Adrenal gland (tissue), 9 donors: ENCODE measurements at regions not wholly inside any gene's neighbourhood (a gene's known extent, or its start where the extent isn't known, plus 50 kb on each side); places are given as distances from the start of the nearest gene placed in this dataset.
"Not testable (repeated sequence)": the region's sequence is repeated elsewhere in the genome, so short reads cannot be mapped to it uniquely, and the experiment has no call there.

Experiments
- DNase-seq, 7 donors: peaks; one replicate each; pipeline ENCODE4 v3.0.0-alpha.2; 2019 to 2020
- H3K27ac ChIP-seq, 5 donors: fragments of 200-600 bp; sonication (generic) in 4 of 5; 1 replicate in 3 of 5; 2 replicates in 2 of 5; pipeline versions ENCODE4 v1.5.1 to v1.8.0; 2016 to 2020; ENCODE audit warnings: mild to moderate bottlenecking in 1 of 5
- H3K27me3 ChIP-seq: fragments of 200-600 bp; 2 replicates; pipeline ENCODE4 v1.8.0; 2021
- H3K36me3 ChIP-seq, 2 donors: fragments of 200-600 bp; replicated peaks in 1 of 2; 1 replicate in 1 of 2; 2 replicates in 1 of 2; pipeline versions ENCODE4 v1.5.1 to v1.8.0; 2018 to 2022
- H3K4me1 ChIP-seq, 2 donors: fragments of 200-600 bp; replicated peaks in 1 of 2; 1 replicate in 1 of 2; 2 replicates in 1 of 2; pipeline versions ENCODE4 v1.5.1 to v1.8.0; 2018 to 2021
- H3K4me3 ChIP-seq, 4 donors: fragments of 200-600 bp; sonication (generic) in 3 of 4; one replicate each; pipeline ENCODE4 v1.5.1; 2016 to 2018
- H3K9me3 ChIP-seq, 3 donors: fragments of 200-600 bp; sonication (generic) in 1 of 3; replicated peaks in 1 of 3; 1 replicate in 2 of 3; 2 replicates in 1 of 3; pipeline versions ENCODE4 v1.5.1 to v1.8.0; 2016 to 2021
- CTCF ChIP-seq, 6 experiments: fragments of 450-650 bp in 4 of 6; fragments of 200-600 bp in 2 of 6; sonication (generic) in 1 of 6; IDR thresholded peaks; 1 replicate in 5 of 6; 2 replicates in 1 of 6; pipeline versions ENCODE4 v1.5.1 to v1.8.0; 2016 to 2021; ENCODE audit warnings: antibody characterized with exemption in 6 of 6, mild to moderate bottlenecking in 2 of 6, moderate library complexity in 1 of 6
- POLR2A ChIP-seq, 2 donors: fragments of 450-650 bp; IDR thresholded peaks; one replicate each; pipeline ENCODE4 v1.6.1; 2017; ENCODE audit warnings: antibody characterized with exemption in 2 of 2, mild to moderate bottlenecking in 2 of 2, moderate library complexity in 1 of 2
- WGBS, 4 donors: extraction: QIAGEN DNeasy Blood & Tissue Kit in 2 of 4; methylation state at CpG; one replicate each; pipeline versions ENCODE4 v1.1.5 to v1.1.7; 2013 to 2017; 5-methylcytosine and 5-hydroxymethylcytosine counted together
- intact Hi-C, 2 donors: fragments of 100-400 bp; cut with DNase I; formaldehyde crosslinking; loops; one replicate each; pipeline versions ENCODE4 v1.14.1 to v1.15.0; 2022 to 2023
- donor health status: healthy with polysubstance abuse.
- donor health status: Bipolar disorder and iron deficiency.
- donor health status: DM: yes; HTN: yes; CAD: no.
- donor health status: DM: no; HTN: no; CAD: no.
- donor health status: DM: no; HTN: no; CAD: no.

- 75 to 79% (median 78%) methylated on average over 4 of the region's 4 CpGs for WGBS, 4 donors
- H3K27me3 ChIP-seq, result no peaks in the 10 kb centered on the region
- DNase-seq, result no peak
- H3K27ac ChIP-seq, result no peak overlapping the region
- no peak overlapping the region for H3K4me3 ChIP-seq
- intact Hi-C loops, result no loop called here
- TF ChIP-seq CTCF (IDR thresholded peaks at IDR 0.05), result no peak
- TF ChIP-seq POLR2A (IDR thresholded peaks at IDR 0.05), result no peak
- no peaks in the 10 kb centered on the region for H3K36me3 ChIP-seq
- H3K9me3 ChIP-seq, result no peaks in the 10 kb centered on the region
- H3K4me1 ChIP-seq, result peaks cover 4 to 29% of the 10 kb centered on the region in 2 donors
Measured at GRCh38 chr4:78660559-78660958, 109.0 kb downstream of the ANXA3 start.

- TF ChIP-seq CTCF (IDR thresholded peaks at IDR 0.05) (no peak), POLR2A (IDR thresholded peaks at IDR 0.05) (no peak)
- no peaks in the 10 kb centered on the region for H3K9me3 ChIP-seq
- intact Hi-C loops, result no loop called here
- H3K27ac ChIP-seq, result peak overlapping the region in 3 of 5 donors; percentile 41 to 70 (median 48)
- 69 to 83% (median 79%) methylated on average over 3 of the region's 3 CpGs for WGBS, 4 donors
- peaks cover 4 to 29% of the 10 kb centered on the region in 2 donors for H3K4me1 ChIP-seq
- DNase-seq, result no peak
- no peak overlapping the region for H3K4me3 ChIP-seq
- H3K36me3 ChIP-seq, result no peaks in the 10 kb centered on the region
- H3K27me3 ChIP-seq, result no peaks in the 10 kb centered on the region
Measured at GRCh38 chr4:78661086-78661690, 109.6 kb downstream of the ANXA3 start.

- Histone ChIP-seq H3K36me3 (no peaks in the 10 kb centered on the region), H3K27me3 (no peaks in the 10 kb centered on the region), H3K27ac (peak overlapping the region in 3 of 5 donors; percentile 5 to 48 (median 35)), H3K4me1 (peaks cover 4 to 29% of the 10 kb centered on the region in 2 donors), H3K9me3 (no peaks in the 10 kb centered on the region), H3K4me3 (no peak overlapping the region)
- peak in 1 of 7 donors; percentile 14 for DNase-seq
- intact Hi-C loops, result no loop called here
- no peak for TF ChIP-seq POLR2A (IDR thresholded peaks at IDR 0.05)
- no peak for TF ChIP-seq CTCF (IDR thresholded peaks at IDR 0.05)
- WGBS, 4 donors, result 39 to 57% (median 48%) methylated on average over 3 of the region's 3 CpGs
Measured at GRCh38 chr4:78661921-78662521, 110.5 kb downstream of the ANXA3 start.

- H3K27ac ChIP-seq, result peak overlapping the region in 2 of 5 donors; percentile 35 to 48
- no peaks in the 10 kb centered on the region for H3K27me3 ChIP-seq
- H3K4me3 ChIP-seq, result no peak overlapping the region
- H3K36me3 ChIP-seq, result no peaks in the 10 kb centered on the region
- TF ChIP-seq CTCF (IDR thresholded peaks at IDR 0.05) (no peak), POLR2A (IDR thresholded peaks at IDR 0.05) (no peak)
- WGBS, 4 donors, result 74 to 90% (median 84%) methylated on average over 1 of the region's 1 CpG
- intact Hi-C loops, result no loop called here
- peaks cover 4 to 34% of the 10 kb centered on the region in 2 donors for H3K4me1 ChIP-seq
- no peak for DNase-seq
- H3K9me3 ChIP-seq, result no peaks in the 10 kb centered on the region
Measured at GRCh38 chr4:78662658-78663057, 111.1 kb downstream of the ANXA3 start.

GRCh38 chr4:78664296-78664695 is 111.9 kb upstream of the BMP2K start:
- DNase-seq, H3K27me3 ChIP-seq, H3K4me3 ChIP-seq, H3K9me3 ChIP-seq, H3K36me3 ChIP-seq, intact Hi-C loops, H3K27ac ChIP-seq: not testable (repeated sequence)
- H3K4me1 ChIP-seq, result peaks cover 4 to 34% of the 10 kb centered on the region in 2 donors
- 90 to 93% (median 92%) methylated on average over 5 of the region's 5 CpGs for WGBS, 4 donors
